ENCODE measurements at regions not wholly inside any gene's neighbourhood (a gene's known extent, or its start where the extent isn't known, plus 50 kb on each side); places are given as distances from the start of the nearest gene placed in this dataset.

DNA sequence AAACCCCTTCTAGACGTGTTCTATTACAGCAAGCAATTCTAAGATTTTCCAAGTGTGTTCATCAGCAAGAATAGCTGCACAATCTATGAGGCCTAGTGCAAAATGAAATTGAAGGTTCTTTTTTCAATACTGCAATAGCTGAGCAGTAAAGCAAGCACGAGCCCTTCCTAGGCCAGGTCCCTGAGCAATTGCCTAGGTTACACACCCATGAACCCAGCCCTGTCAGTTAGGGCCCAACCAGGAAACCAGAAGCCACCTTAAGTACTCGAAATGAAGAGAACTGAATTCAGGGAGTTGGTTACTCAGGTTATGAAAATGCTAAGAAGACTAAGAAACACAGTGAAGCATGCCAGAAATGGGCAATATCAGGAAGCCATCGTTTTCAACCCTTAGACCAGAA is 52.0 kb upstream of the VWC2 start:
- no peak for DNase-seq (ENCODE audit: low read depth)
- no peak overlapping the region for H3K4me3 ChIP-seq (ENCODE audit: low read depth, low read length)
- no peak for TF ChIP-seq CTCF (conservative IDR thresholded peaks at IDR 0.05; ENCODE audit: low read depth, low read length)

All from epithelial cell of proximal tubule (primary cell).